ENCODE measurements at regions not wholly inside any gene's neighbourhood (a gene's known extent, or its start where the extent isn't known, plus 50 kb on each side); places are given as distances from the start of the nearest gene placed in this dataset.

GRCh38 chr19:27918818-27919217, 1294.1 kb downstream of the UQCRFS1 start:
- TF ChIP-seq YY1 (IDR thresholded peaks at IDR 0.05; ENCODE audit: insufficient read depth, insufficient read length) (no peak), ZNF274 (IDR thresholded peaks at IDR 0.05; ENCODE audit: low read depth, low read length) (no peak)

Measured in NT2/D1 (cell line).